Nephron (organoid): ENCODE measurements at regions not wholly inside any gene's neighbourhood (a gene's known extent, or its start where the extent isn't known, plus 50 kb on each side); places are given as distances from the start of the nearest gene placed in this dataset.

Experiments
- H3K27ac Mint-ChIP-seq, 3 experiments: 2 replicates each; pipeline ENCODE4 v1.8.0; 2020; ENCODE audit warnings: mixed read lengths in 3 of 3, mild to moderate bottlenecking in 2 of 3, moderate library complexity in 1 of 3
- H3K27me3 Mint-ChIP-seq: 2 replicates; pipeline ENCODE4 v1.8.0; 2021; ENCODE audit warnings: low read depth, mild to moderate bottlenecking, moderate library complexity, mixed read lengths
- H3K36me3 Mint-ChIP-seq: 2 replicates; pipeline ENCODE4 v1.8.0; 2020; ENCODE audit warnings: low read depth, mixed read lengths
- H3K4me1 Mint-ChIP-seq: 2 replicates; pipeline ENCODE4 v1.8.0; 2020; ENCODE audit warnings: mixed read lengths
- H3K4me3 Mint-ChIP-seq, 3 experiments: 2 replicates each; pipeline ENCODE4 v1.8.0; 2020; ENCODE audit warnings: mild to moderate bottlenecking in 3 of 3, mixed read lengths in 3 of 3, moderate library complexity in 2 of 3
- H3K9me3 Mint-ChIP-seq: 2 replicates; pipeline ENCODE4 v1.8.0; 2020; ENCODE audit warnings: mixed read lengths
- TF ChIP-seq, protein P1 (sequence below), 3 experiments: fragments of 200-600 bp; sonication (generic); IDR thresholded peaks; one replicate each; pipeline ENCODE4 v1.5.0; 2021; ENCODE audit warnings: antibody characterized with exemption in 3 of 3; ENCODE audit not compliant: unreplicated experiment in 3 of 3

DNA sequence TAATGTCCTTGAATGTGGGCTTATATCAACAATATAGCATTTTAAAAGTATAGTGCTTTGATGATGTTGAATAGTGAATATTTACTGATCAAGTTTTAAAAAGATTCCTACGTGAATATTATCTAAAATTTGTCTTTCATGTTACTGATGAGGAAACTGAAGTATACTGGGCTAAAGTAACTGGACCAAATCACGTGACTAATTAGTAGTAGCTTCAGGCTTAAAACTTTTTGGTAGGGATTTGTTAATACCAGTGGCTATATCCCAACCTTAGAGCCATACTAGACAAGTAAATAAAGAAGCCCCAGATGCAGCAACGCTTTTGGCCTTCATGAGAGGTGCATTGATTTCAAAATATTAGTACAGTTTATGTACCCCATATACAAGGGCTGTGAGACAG, 152.1 kb upstream of the EDIL3 start:
- Mint-ChIP-seq H3K27me3 (no peaks in the 10 kb centered on the region), H3K36me3 (no peaks in the 10 kb centered on the region), H3K4me1 (no peaks in the 10 kb centered on the region), H3K4me3 (no peak overlapping the region), H3K9me3 (peaks cover 8% of the 10 kb centered on the region), H3K27ac (no peak overlapping the region)
- TF ChIP-seq, protein P1, sequence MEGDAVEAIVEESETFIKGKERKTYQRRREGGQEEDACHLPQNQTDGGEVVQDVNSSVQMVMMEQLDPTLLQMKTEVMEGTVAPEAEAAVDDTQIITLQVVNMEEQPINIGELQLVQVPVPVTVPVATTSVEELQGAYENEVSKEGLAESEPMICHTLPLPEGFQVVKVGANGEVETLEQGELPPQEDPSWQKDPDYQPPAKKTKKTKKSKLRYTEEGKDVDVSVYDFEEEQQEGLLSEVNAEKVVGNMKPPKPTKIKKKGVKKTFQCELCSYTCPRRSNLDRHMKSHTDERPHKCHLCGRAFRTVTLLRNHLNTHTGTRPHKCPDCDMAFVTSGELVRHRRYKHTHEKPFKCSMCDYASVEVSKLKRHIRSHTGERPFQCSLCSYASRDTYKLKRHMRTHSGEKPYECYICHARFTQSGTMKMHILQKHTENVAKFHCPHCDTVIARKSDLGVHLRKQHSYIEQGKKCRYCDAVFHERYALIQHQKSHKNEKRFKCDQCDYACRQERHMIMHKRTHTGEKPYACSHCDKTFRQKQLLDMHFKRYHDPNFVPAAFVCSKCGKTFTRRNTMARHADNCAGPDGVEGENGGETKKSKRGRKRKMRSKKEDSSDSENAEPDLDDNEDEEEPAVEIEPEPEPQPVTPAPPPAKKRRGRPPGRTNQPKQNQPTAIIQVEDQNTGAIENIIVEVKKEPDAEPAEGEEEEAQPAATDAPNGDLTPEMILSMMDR (IDR thresholded peaks at IDR 0.05; ENCODE audit: unreplicated experiment in 3 of 3), result no peak

DNA sequence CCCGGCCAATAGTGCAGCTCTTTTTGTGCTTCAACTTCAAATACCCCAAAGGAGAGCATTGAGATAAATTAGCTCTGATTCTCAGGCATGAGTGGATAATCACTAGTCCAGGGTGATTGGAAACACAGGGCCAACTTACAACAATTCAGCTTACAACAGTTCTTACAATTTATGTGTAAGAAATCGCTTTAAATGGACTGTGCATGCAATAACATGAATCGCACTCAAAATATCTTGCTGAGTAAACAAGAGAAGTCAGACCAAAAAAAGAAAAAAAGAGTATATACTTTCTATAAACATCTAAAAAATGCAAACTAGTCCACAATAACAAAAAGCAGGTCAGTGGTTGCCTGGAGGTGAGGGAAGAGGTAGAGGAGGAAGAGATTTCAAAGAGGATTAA, 150.6 kb upstream of the EDIL3 start:
- Mint-ChIP-seq H3K4me1 (no peaks in the 10 kb centered on the region), H3K9me3 (peaks cover 3% of the 10 kb centered on the region), H3K36me3 (no peaks in the 10 kb centered on the region), H3K27ac (no peak overlapping the region), H3K4me3 (no peak overlapping the region), H3K27me3 (no peaks in the 10 kb centered on the region)
- TF ChIP-seq, protein P1 (IDR thresholded peaks at IDR 0.05; ENCODE audit: unreplicated experiment in 3 of 3), result no peak

DNA sequence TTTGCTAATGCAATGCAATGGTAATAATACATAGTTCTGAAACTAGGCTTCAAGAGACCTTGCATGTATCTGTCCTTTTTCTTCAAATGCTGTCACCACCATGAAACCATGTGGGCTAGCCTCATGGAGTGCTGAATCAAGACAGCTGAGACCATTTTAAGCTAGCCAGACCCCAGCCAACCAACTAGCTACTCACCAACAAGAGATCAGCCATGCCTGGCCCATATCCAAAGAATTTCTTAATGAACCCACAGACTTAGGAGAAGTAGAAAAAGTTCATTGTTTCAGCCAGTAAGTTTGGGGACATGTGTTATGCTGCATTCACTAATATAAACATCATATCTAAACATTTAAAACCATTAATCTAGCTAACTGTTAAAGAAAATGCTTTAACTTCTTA, 139.8 kb upstream of the EDIL3 start:
- Mint-ChIP-seq H3K27me3 (no peaks in the 10 kb centered on the region), H3K36me3 (no peaks in the 10 kb centered on the region), H3K4me1 (peaks cover 5% of the 10 kb centered on the region), H3K4me3 (no peak overlapping the region), H3K9me3 (peaks cover 2% of the 10 kb centered on the region), H3K27ac (peak overlapping the region in 1 of 3 experiments; percentile 74)
- TF ChIP-seq, protein P1 (IDR thresholded peaks at IDR 0.05; ENCODE audit: unreplicated experiment in 3 of 3), result no peak

DNA sequence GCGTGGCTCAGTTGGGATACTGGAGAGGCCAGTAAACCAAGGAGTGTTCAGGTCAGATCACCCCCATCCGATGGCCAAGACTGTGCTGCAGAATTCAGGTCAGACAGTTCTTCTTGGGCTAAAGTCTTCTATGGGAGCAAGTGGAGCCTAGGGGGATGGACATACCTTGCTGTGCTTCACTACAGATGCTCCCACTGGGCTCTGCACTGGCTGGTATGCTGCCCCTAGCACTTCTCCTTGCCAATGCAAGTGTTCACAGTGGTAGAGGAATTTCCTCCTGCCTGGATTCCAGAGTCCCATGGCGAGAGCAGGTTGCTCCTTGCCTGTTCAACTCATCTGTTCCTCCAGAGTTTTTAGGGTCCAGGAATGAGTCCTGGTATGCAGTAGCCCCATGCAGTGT, 134.2 kb upstream of the EDIL3 start:
- no peak overlapping the region for H3K4me3 Mint-ChIP-seq
- TF ChIP-seq, protein P1 (IDR thresholded peaks at IDR 0.05; ENCODE audit: unreplicated experiment in 3 of 3), result no peak
- no peaks in the 10 kb centered on the region for H3K27me3 Mint-ChIP-seq
- no peaks in the 10 kb centered on the region for H3K36me3 Mint-ChIP-seq
- H3K9me3 Mint-ChIP-seq, result peaks cover 6% of the 10 kb centered on the region
- no peaks in the 10 kb centered on the region for H3K4me1 Mint-ChIP-seq
- no peak overlapping the region for H3K27ac Mint-ChIP-seq

DNA sequence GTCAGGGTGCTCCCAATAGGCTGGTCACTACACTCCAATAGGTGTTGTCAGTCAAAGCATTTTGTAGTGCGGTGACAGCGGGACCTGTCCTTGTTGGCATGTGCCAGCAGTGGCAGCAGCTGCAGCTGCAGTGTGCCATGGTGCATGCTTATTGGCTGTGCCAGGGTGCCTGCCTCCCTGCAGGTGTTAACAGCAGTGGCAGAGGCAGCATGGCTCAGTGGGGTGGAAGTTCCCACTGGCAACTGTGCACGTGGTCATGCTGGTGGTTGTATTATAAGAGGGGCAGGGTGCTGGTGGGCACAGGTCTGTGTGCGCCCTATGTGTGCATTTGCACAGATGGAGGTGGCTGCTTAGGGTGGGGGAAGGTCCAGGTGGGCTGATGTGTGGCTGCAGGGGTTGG, 133.7 kb upstream of the EDIL3 start:
- H3K9me3 Mint-ChIP-seq, result peaks cover 6% of the 10 kb centered on the region
- H3K27me3 Mint-ChIP-seq, result no peaks in the 10 kb centered on the region
- H3K27ac Mint-ChIP-seq, result no peak overlapping the region
- H3K36me3 Mint-ChIP-seq, result no peaks in the 10 kb centered on the region
- TF ChIP-seq, protein P1 (IDR thresholded peaks at IDR 0.05; ENCODE audit: unreplicated experiment in 3 of 3), result no peak
- no peaks in the 10 kb centered on the region for H3K4me1 Mint-ChIP-seq
- H3K4me3 Mint-ChIP-seq, result no peak overlapping the region

DNA sequence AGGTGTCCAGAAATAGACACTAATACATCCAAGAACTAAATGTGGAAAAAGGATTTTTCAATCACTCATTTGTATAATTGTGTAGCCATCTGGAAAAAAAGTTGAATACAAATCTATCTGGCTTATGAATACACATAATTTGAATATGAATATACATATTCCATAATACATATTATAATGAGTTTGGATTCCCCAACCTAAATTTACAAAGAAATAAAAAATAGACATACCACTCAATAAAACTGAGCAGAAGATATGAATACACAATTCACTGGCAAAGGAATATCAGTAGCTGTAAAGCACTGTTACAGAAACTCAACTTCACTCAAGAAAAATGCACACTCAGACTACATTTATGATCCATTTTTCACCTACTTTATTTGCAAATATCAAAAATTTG, 121.9 kb upstream of the EDIL3 start:
- Mint-ChIP-seq H3K27me3 (no peaks in the 10 kb centered on the region), H3K9me3 (no peaks in the 10 kb centered on the region), H3K27ac (no peak overlapping the region), H3K4me1 (peaks cover 7% of the 10 kb centered on the region), H3K4me3 (no peak overlapping the region), H3K36me3 (no peaks in the 10 kb centered on the region)
- TF ChIP-seq, protein P1 (IDR thresholded peaks at IDR 0.05; ENCODE audit: unreplicated experiment in 3 of 3), result no peak
